ENCODE measurements at regions not wholly inside any gene's neighbourhood (a gene's known extent, or its start where the extent isn't known, plus 50 kb on each side); places are given as distances from the start of the nearest gene placed in this dataset.

GRCh38 chr4:15294832-15295231 lies 133.0 kb upstream of the C1QTNF7 start:
- TF ChIP-seq TAF1 (IDR thresholded peaks at IDR 0.05; ENCODE audit: low read depth) = no peak
- no peak for TF ChIP-seq CTCF (IDR thresholded peaks at IDR 0.05; ENCODE audit: poor library complexity, severe bottlenecking)
- TF ChIP-seq EZH2 (IDR thresholded peaks at IDR 0.05; ENCODE audit: borderline replicate concordance, insufficient read depth, low read length, poor library complexity, severe bottlenecking) = no peak
- TF ChIP-seq POLR2AphosphoS5 (IDR thresholded peaks at IDR 0.05) = no peak
- TF ChIP-seq REST (IDR thresholded peaks at IDR 0.05; ENCODE audit: borderline replicate concordance) = no peak
- no peak for TF ChIP-seq EP300 (conservative IDR thresholded peaks at IDR 0.05; ENCODE audit: poor library complexity, severe bottlenecking)

All from neural cell (in vitro differentiated cells).